Smooth muscle cell (in vitro differentiated cells): ENCODE measurements at regions not wholly inside any gene's neighbourhood (a gene's known extent, or its start where the extent isn't known, plus 50 kb on each side); places are given as distances from the start of the nearest gene placed in this dataset.

Experiments used
- DNase-seq: peaks from one replicate; lab custom pipeline; 2025; ENCODE audit not compliant: unreplicated experiment; lab: John Stamatoyannopoulos, UW
- H2AFZ ChIP-seq: fragments of 200-600 bp; sonication (generic); 2 replicates; pipeline ENCODE4 v1.6.0; 2016; ENCODE audit warnings: antibody characterized with exemption, low read depth, mild to moderate bottlenecking
- H3F3A ChIP-seq: fragments of 200-600 bp; sonication (generic); 2 replicates; pipeline ENCODE4 v1.6.0; 2017; ENCODE audit warnings: antibody characterized with exemption, low read depth
- H3K27ac ChIP-seq: fragments of 200-600 bp; sonication (generic); 2 replicates; pipeline ENCODE4 v1.5.1; 2016; ENCODE audit warnings: low read depth, mild to moderate bottlenecking
- H3K27me3 ChIP-seq: fragments of 200-600 bp; sonication (generic); 2 replicates; pipeline ENCODE4 v1.6.1; 2016; ENCODE audit warnings: low read depth, mild to moderate bottlenecking
- H3K36me3 ChIP-seq: fragments of 200-600 bp; sonication (generic); 2 replicates; pipeline ENCODE4 v1.5.1; 2016; ENCODE audit warnings: low read depth
- H3K4me1 ChIP-seq: fragments of 200-600 bp; sonication (generic); 2 replicates; pipeline ENCODE4 v1.5.1; 2016; ENCODE audit warnings: low read depth
- H3K4me2 ChIP-seq: fragments of 200-600 bp; sonication (generic); 2 replicates; pipeline ENCODE4 v1.6.0; 2016; ENCODE audit warnings: mild to moderate bottlenecking
- H3K4me3 ChIP-seq: fragments of 200-600 bp; sonication (generic); 2 replicates; pipeline ENCODE4 v1.5.1; 2016; ENCODE audit warnings: mild to moderate bottlenecking
- H3K79me2 ChIP-seq: fragments of 200-600 bp; sonication (generic); 2 replicates; pipeline ENCODE4 v1.6.0; 2016; ENCODE audit warnings: low read depth, mild to moderate bottlenecking
- H3K9ac ChIP-seq: fragments of 200-600 bp; sonication (generic); 2 replicates; pipeline ENCODE4 v1.6.0; 2016; ENCODE audit warnings: low read depth
- H3K9me3 ChIP-seq: fragments of 200-600 bp; sonication (generic); replicated peaks from 2 replicates; pipeline ENCODE4 v1.5.1; 2016; ENCODE audit warnings: low read depth
- H4K20me1 ChIP-seq: fragments of 200-600 bp; sonication (generic); 2 replicates; pipeline ENCODE4 v1.6.0; 2016; ENCODE audit warnings: low read depth
- CTCF ChIP-seq: fragments of 200-600 bp; sonication (generic); IDR thresholded peaks from 2 replicates; pipeline ENCODE4 v1.5.1; 2017; ENCODE audit warnings: borderline replicate concordance, mild to moderate bottlenecking, antibody characterized with exemption; ENCODE audit not compliant: insufficient read depth, poor library complexity, severe bottlenecking
- WGBS: methylation state at CpG from one replicate; pipeline ENCODE4 v1.1.7; 2016; ENCODE audit warnings: low lambda C conversion rate; 5-methylcytosine and 5-hydroxymethylcytosine counted together

GRCh38 chr6:167493310-167493709 is 168.4 kb downstream of the TTLL2 start:
- TF ChIP-seq CTCF = no peak
- Histone ChIP-seq H3K4me3 (no peak overlapping the region), H3K4me1 (peaks cover 8% of the 10 kb centered on the region), H3K4me2 (no peak overlapping the region), H3K9me3 (no peaks in the 10 kb centered on the region), H3K36me3 (no peaks in the 10 kb centered on the region), H3K27me3 (no peaks in the 10 kb centered on the region), H2AFZ (no peak overlapping the region), H3K9ac (no peak overlapping the region), H3K79me2 (no peaks in the 10 kb centered on the region), H3K27ac (no peak overlapping the region), H3F3A (no peaks in the 10 kb centered on the region), H4K20me1 (no peaks in the 10 kb centered on the region)
- 95% methylated on average over 3 of the region's 3 CpGs for WGBS
- no peak for DNase-seq

- H4K20me1 ChIP-seq = no peaks in the 10 kb centered on the region
- WGBS = 91% methylated on average over 28 of the region's 28 CpGs
- H3K4me3 ChIP-seq = no peak overlapping the region
- no peaks in the 10 kb centered on the region for H3K27me3 ChIP-seq
- H2AFZ ChIP-seq = no peak overlapping the region
- no peak for DNase-seq
- TF ChIP-seq CTCF = no peak
- H3K36me3 ChIP-seq = no peaks in the 10 kb centered on the region
- H3F3A ChIP-seq = no peaks in the 10 kb centered on the region
- H3K9ac ChIP-seq = no peak overlapping the region
- H3K27ac ChIP-seq = no peak overlapping the region
- peaks cover 10% of the 10 kb centered on the region for H3K4me1 ChIP-seq
- no peaks in the 10 kb centered on the region for H3K9me3 ChIP-seq
- H3K79me2 ChIP-seq = no peaks in the 10 kb centered on the region
- no peak overlapping the region for H3K4me2 ChIP-seq
Observed at GRCh38 chr6:167493976-167494697, 169.3 kb downstream of the TTLL2 start.

GRCh38 chr6:167494698-167495435 is 170.0 kb downstream of the TTLL2 start:
- Histone ChIP-seq H2AFZ (no peak overlapping the region), H3K9ac (no peak overlapping the region), H3K36me3 (no peaks in the 10 kb centered on the region), H3K4me1 (peaks cover 10% of the 10 kb centered on the region), H3K4me3 (no peak overlapping the region), H3F3A (no peaks in the 10 kb centered on the region), H3K4me2 (no peak overlapping the region), H3K27me3 (no peaks in the 10 kb centered on the region), H3K79me2 (no peaks in the 10 kb centered on the region), H3K9me3 (no peaks in the 10 kb centered on the region), H4K20me1 (no peaks in the 10 kb centered on the region), H3K27ac (no peak overlapping the region)
- no peak for TF ChIP-seq CTCF
- 96% methylated on average over 22 of the region's 23 CpGs for WGBS
- DNase-seq = no peak
